ENCODE measurements at regions not wholly inside any gene's neighbourhood (a gene's known extent, or its start where the extent isn't known, plus 50 kb on each side); places are given as distances from the start of the nearest gene placed in this dataset.

DNA sequence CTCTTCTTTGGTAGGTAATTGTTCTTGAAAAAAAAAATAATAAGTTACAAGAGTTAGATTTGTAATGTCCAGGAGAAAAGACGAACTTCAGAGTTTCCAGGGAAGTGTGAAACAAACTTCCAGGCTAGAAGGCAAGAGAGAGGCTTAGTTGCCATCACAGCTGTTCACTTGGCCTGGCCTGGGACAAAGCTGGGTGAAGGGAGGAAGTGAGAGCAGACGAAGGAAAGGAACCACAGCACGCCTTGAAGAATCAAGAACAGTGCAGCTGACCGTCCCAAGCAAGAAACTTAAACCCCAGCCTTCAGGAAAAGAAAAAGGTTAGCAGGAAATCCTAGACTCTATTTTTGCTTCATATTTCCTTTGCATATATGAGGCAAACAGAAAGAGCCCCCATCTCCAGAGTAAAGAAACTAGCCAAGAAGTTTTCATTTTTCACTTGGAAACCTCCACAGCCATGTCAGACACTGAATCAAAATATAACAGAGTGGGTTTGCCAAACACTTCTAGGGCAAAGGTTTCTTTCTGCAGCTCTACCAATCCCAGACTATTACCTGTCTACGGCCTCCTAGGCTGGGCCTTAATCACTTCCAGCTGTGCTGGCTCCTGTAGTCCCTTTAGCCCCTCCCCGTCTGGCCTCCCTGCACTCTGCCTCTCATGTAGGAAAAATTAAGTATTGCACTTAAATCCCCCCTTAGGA is 209.6 kb downstream of the SPATA18 start:
- TF ChIP-seq EP300 (IDR thresholded peaks at IDR 0.05) (no peak), POLR2AphosphoS5 (IDR thresholded peaks at IDR 0.05) (no peak), POLR2A (IDR thresholded peaks at IDR 0.05) (no peak)
- TF ChIP-seq, protein P1, sequence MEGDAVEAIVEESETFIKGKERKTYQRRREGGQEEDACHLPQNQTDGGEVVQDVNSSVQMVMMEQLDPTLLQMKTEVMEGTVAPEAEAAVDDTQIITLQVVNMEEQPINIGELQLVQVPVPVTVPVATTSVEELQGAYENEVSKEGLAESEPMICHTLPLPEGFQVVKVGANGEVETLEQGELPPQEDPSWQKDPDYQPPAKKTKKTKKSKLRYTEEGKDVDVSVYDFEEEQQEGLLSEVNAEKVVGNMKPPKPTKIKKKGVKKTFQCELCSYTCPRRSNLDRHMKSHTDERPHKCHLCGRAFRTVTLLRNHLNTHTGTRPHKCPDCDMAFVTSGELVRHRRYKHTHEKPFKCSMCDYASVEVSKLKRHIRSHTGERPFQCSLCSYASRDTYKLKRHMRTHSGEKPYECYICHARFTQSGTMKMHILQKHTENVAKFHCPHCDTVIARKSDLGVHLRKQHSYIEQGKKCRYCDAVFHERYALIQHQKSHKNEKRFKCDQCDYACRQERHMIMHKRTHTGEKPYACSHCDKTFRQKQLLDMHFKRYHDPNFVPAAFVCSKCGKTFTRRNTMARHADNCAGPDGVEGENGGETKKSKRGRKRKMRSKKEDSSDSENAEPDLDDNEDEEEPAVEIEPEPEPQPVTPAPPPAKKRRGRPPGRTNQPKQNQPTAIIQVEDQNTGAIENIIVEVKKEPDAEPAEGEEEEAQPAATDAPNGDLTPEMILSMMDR (IDR thresholded peaks at IDR 0.05): no peak
- H3K9me3 ChIP-seq: no peaks in the 10 kb centered on the region
- DNase-seq (ENCODE audit: low spot score in 2 of 2): no peak
- H3K27me3 ChIP-seq: no peaks in the 10 kb centered on the region
- 50% methylated on average over 6 of the region's 6 CpGs for WGBS
- H3K36me3 ChIP-seq: no peaks in the 10 kb centered on the region
- no peaks in the 10 kb centered on the region for H3K4me1 ChIP-seq
- no peak overlapping the region for H3K27ac ChIP-seq
- H3K4me3 ChIP-seq: no peak overlapping the region

GRCh38 chr4:52263607-52264006 is 212.5 kb downstream of the SPATA18 start:
- Histone ChIP-seq H3K27me3 (no peaks in the 10 kb centered on the region), H3K4me3 (no peak overlapping the region), H3K36me3 (no peaks in the 10 kb centered on the region), H3K9me3 (no peaks in the 10 kb centered on the region), H3K27ac (no peak overlapping the region), H3K4me1 (no peaks in the 10 kb centered on the region)
- DNase-seq (ENCODE audit: low spot score in 2 of 2): no peak
- TF ChIP-seq POLR2AphosphoS5 (IDR thresholded peaks at IDR 0.05): no peak
- no peak for TF ChIP-seq POLR2A (IDR thresholded peaks at IDR 0.05)
- TF ChIP-seq EP300 (IDR thresholded peaks at IDR 0.05): no peak
- TF ChIP-seq, protein P1 (IDR thresholded peaks at IDR 0.05): no peak

- Histone ChIP-seq H3K27me3 (no peaks in the 10 kb centered on the region), H3K4me1 (no peaks in the 10 kb centered on the region), H3K4me3 (no peak overlapping the region), H3K36me3 (no peaks in the 10 kb centered on the region), H3K9me3 (no peaks in the 10 kb centered on the region), H3K27ac (no peak overlapping the region)
- DNase-seq (ENCODE audit: low spot score in 2 of 2): no peak
- TF ChIP-seq, protein P1 (IDR thresholded peaks at IDR 0.05): no peak
- no peak for TF ChIP-seq POLR2AphosphoS5 (IDR thresholded peaks at IDR 0.05)
- no peak for TF ChIP-seq EP300 (IDR thresholded peaks at IDR 0.05)
- TF ChIP-seq POLR2A (IDR thresholded peaks at IDR 0.05): no peak
- 62% methylated on average over 6 of the region's 6 CpGs for WGBS
Measured at GRCh38 chr4:52265781-52266525, 214.8 kb downstream of the SPATA18 start.

DNA sequence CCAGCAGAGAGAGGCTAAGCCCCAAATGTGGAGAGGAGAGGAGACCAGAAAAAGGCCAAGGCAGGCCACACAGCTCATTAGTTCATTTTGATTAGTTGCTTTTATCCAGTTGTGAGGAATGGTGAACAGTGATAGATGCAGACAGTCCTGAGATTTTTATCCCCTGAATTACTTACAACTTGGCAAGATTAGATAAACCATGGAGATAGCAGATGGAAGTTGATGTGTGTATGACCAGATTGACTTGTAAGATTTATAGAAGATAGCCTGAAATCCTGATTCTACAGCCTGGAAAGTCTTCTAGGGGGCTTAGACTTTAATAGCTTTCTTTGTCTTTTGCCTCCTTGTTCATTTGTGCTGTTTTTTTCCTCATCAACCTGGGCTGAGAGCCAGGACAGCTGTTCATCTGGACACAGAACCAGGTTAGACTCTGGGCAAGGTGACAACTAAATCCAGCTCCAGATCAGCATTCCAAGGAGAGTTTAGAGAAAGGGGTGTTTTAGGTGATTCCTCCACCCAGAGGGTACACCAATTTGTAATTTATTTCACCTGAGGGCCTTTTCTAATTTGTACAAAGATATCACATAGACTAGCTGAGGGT is 215.5 kb downstream of the SPATA18 start:
- no peaks in the 10 kb centered on the region for H3K27me3 ChIP-seq
- no peak for DNase-seq (ENCODE audit: low spot score in 2 of 2)
- no peak overlapping the region for H3K4me3 ChIP-seq
- H3K9me3 ChIP-seq: no peaks in the 10 kb centered on the region
- H3K4me1 ChIP-seq: no peaks in the 10 kb centered on the region
- no peak overlapping the region for H3K27ac ChIP-seq
- TF ChIP-seq EP300 (IDR thresholded peaks at IDR 0.05) (no peak), POLR2A (IDR thresholded peaks at IDR 0.05) (no peak), POLR2AphosphoS5 (IDR thresholded peaks at IDR 0.05) (no peak)
- TF ChIP-seq, protein P1 (IDR thresholded peaks at IDR 0.05): no peak
- no peaks in the 10 kb centered on the region for H3K36me3 ChIP-seq

GRCh38 chr4:52269761-52270160 is 218.7 kb downstream of the SPATA18 start:
- no peak for TF ChIP-seq POLR2A (IDR thresholded peaks at IDR 0.05)
- TF ChIP-seq EP300 (IDR thresholded peaks at IDR 0.05): no peak
- TF ChIP-seq POLR2AphosphoS5 (IDR thresholded peaks at IDR 0.05): no peak
- TF ChIP-seq, protein P1 (IDR thresholded peaks at IDR 0.05): no peak
- no peaks in the 10 kb centered on the region for H3K36me3 ChIP-seq
- no peak overlapping the region for H3K27ac ChIP-seq
- no peak overlapping the region for H3K4me3 ChIP-seq
- no peaks in the 10 kb centered on the region for H3K9me3 ChIP-seq
- H3K4me1 ChIP-seq: no peaks in the 10 kb centered on the region
- DNase-seq (ENCODE audit: low spot score in 2 of 2): no peak
- H3K27me3 ChIP-seq: no peaks in the 10 kb centered on the region

All from suprapubic skin (tissue), 4 donors.